Gastroesophageal sphincter (tissue), 3 donors: ENCODE measurements at regions not wholly inside any gene's neighbourhood (a gene's known extent, or its start where the extent isn't known, plus 50 kb on each side); places are given as distances from the start of the nearest gene placed in this dataset.

Experiments
- EP300 ChIP-seq: sonication (generic); formaldehyde crosslinking; IDR thresholded peaks from one replicate; pipeline ENCODE4 v1.6.1; 2017; ENCODE audit warnings: antibody characterized with exemption, mild to moderate bottlenecking
- POLR2A ChIP-seq, 2 donors: fragments of 450-650 bp; IDR thresholded peaks; one replicate each; pipeline ENCODE4 v1.6.1; 2017; ENCODE audit warnings: antibody characterized with exemption in 2 of 2, mild to moderate bottlenecking in 2 of 2, moderate library complexity in 1 of 2
- POLR2AphosphoS5 ChIP-seq: sonication (generic); formaldehyde crosslinking; IDR thresholded peaks from one replicate; pipeline ENCODE4 v1.6.1; 2017; ENCODE audit warnings: antibody characterized with exemption
- TF ChIP-seq, protein P1 (sequence below), 4 experiments: fragments of 200-600 bp in 2 of 4; fragments of 450-650 bp in 2 of 4; sonication (generic) in 1 of 4; IDR thresholded peaks; one replicate each; pipeline ENCODE4 v1.5.1; 2017 to 2019; ENCODE audit warnings: antibody characterized with exemption in 4 of 4, mild to moderate bottlenecking in 2 of 4, moderate library complexity in 2 of 4

GRCh38 chr16:52742052-52742451 is 195.1 kb upstream of the TOX3 start:
- TF ChIP-seq POLR2A (IDR thresholded peaks at IDR 0.05), result no peak
- TF ChIP-seq EP300, result no peak
- TF ChIP-seq, protein P1, sequence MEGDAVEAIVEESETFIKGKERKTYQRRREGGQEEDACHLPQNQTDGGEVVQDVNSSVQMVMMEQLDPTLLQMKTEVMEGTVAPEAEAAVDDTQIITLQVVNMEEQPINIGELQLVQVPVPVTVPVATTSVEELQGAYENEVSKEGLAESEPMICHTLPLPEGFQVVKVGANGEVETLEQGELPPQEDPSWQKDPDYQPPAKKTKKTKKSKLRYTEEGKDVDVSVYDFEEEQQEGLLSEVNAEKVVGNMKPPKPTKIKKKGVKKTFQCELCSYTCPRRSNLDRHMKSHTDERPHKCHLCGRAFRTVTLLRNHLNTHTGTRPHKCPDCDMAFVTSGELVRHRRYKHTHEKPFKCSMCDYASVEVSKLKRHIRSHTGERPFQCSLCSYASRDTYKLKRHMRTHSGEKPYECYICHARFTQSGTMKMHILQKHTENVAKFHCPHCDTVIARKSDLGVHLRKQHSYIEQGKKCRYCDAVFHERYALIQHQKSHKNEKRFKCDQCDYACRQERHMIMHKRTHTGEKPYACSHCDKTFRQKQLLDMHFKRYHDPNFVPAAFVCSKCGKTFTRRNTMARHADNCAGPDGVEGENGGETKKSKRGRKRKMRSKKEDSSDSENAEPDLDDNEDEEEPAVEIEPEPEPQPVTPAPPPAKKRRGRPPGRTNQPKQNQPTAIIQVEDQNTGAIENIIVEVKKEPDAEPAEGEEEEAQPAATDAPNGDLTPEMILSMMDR (IDR thresholded peaks at IDR 0.05), result no peak
- TF ChIP-seq POLR2AphosphoS5, result no peak
